Kidney (tissue), 13 donors: ENCODE measurements at regions not wholly inside any gene's neighbourhood (a gene's known extent, or its start where the extent isn't known, plus 50 kb on each side); places are given as distances from the start of the nearest gene placed in this dataset.

Source experiments
- DNase-seq, 5 donors: peaks; one replicate each; pipeline ENCODE4 v3.0.0-alpha.2; 2013 to 2020
- FAIRE-seq: peaks from 2 replicates; lab custom pipeline; 2012; peaks lifted over from hg19 to GRCh38; lab: Jason Lieb, UNC
- H3K27ac ChIP-seq, 2 donors: one replicate each; pipeline ENCODE4 v1.7.0; 2013; ENCODE audit warnings: low read depth in 2 of 2, low read length in 2 of 2, inconsistent platforms in 1 of 2
- H3K27me3 ChIP-seq: one replicate; pipeline ENCODE4 v1.7.1; 2013; ENCODE audit warnings: low read length, inconsistent platforms; ENCODE audit not compliant: control insufficient read depth, insufficient read depth
- H3K36me3 ChIP-seq, 3 donors: one replicate each; pipeline versions ENCODE4 v1.7.0 to v1.7.1; 2013; ENCODE audit warnings: low read length in 3 of 3, control low read depth in 1 of 3, inconsistent platforms in 1 of 3; ENCODE audit not compliant: insufficient read depth in 3 of 3, control insufficient read depth in 2 of 3
- H3K4me1 ChIP-seq, 3 donors: one replicate each; pipeline versions ENCODE4 v1.7.0 to v1.7.1; 2013; ENCODE audit warnings: low read length in 3 of 3, inconsistent platforms in 1 of 3, low read depth in 1 of 3; ENCODE audit not compliant: control insufficient read depth in 2 of 3, insufficient read depth in 2 of 3
- H3K4me3 ChIP-seq, 3 donors: one replicate each; pipeline versions ENCODE4 v1.7.0 to v1.8.1; 2013; ENCODE audit warnings: low read length in 3 of 3, control low read depth in 1 of 3, inconsistent platforms in 1 of 3
- H3K9ac ChIP-seq, 3 donors: one replicate each; pipeline versions ENCODE4 v1.7.0 to v1.7.1; 2013; ENCODE audit warnings: low read length in 3 of 3, control low read depth in 1 of 3, inconsistent platforms in 1 of 3
- H3K9me3 ChIP-seq, 3 donors: one replicate each; pipeline versions ENCODE4 v1.7.0 to v1.7.1; 2013; ENCODE audit warnings: low read length in 3 of 3, control low read depth in 1 of 3, inconsistent platforms in 1 of 3; ENCODE audit not compliant: control insufficient read depth in 2 of 3, insufficient read depth in 1 of 3
- CTCF ChIP-seq: IDR thresholded peaks from 3 replicates; pipeline ENCODE4 v1.5.1; 2012; ENCODE audit warnings: mild to moderate bottlenecking, moderate library complexity, borderline replicate concordance; ENCODE audit not compliant: insufficient read depth; ENCODE audit errors: extremely low read depth
- intact Hi-C: fragments of 100-400 bp; cut with DNase I; formaldehyde crosslinking; loops from one replicate; pipeline ENCODE4 v1.11.1; 2022
- donor health status: control.
- donor health status: control.
- donor health status: control.
- donor health status: control.
- donor health status: control.
- donor health status: DM: yes; HTN: yes; CAD: no.
- donor health status: Normal renal cell carcinoma (clear cell type).

GRCh38 chr11:43071338-43071737 is 240.5 kb upstream of the API5 start:
- no peak for FAIRE-seq
- Histone ChIP-seq H3K9me3 (peaks cover 0 to 2% (median 0%) of the 10 kb centered on the region in 3 donors), H3K4me1 (no peaks in the 10 kb centered on the region), H3K27ac (no peak overlapping the region), H3K27me3 (no peaks in the 10 kb centered on the region), H3K4me3 (no peak overlapping the region), H3K36me3 (no peaks in the 10 kb centered on the region), H3K9ac (no peak overlapping the region)
- no peak for TF ChIP-seq CTCF
- intact Hi-C loops, result no loop called here
- DNase-seq, result peak in 1 of 5 donors; percentile 10

DNA sequence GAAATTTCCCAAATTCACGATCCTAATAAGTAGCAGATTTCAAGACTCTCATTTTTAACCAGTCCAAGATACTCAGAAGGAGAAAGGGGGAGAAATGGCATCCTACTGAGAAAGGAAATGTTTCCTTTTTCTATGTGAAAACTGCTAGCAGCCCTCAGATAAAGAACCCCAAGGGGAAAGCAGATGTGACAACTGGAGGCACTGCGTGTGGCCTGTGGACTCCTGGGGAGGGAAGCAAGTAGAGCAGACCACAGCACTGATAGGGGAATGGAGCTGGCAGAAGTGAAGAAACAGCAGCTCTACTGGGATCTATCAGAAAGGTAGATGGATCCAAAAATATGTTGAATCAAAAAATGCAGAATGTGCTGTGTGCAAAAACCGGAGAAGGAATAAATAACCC is 239.7 kb upstream of the API5 start:
- Histone ChIP-seq H3K36me3 (no peaks in the 10 kb centered on the region), H3K27me3 (no peaks in the 10 kb centered on the region), H3K4me3 (no peak overlapping the region), H3K4me1 (no peaks in the 10 kb centered on the region), H3K9ac (no peak overlapping the region), H3K27ac (no peak overlapping the region), H3K9me3 (peaks cover 0 to 2% (median 0%) of the 10 kb centered on the region in 3 donors)
- no peak for TF ChIP-seq CTCF
- FAIRE-seq, result no peak
- DNase-seq, result no peak
- intact Hi-C loops, result no loop called here

- H3K36me3 ChIP-seq, result no peaks in the 10 kb centered on the region
- H3K4me1 ChIP-seq, result no peaks in the 10 kb centered on the region
- H3K27me3 ChIP-seq, result no peaks in the 10 kb centered on the region
- no peak for TF ChIP-seq CTCF
- DNase-seq, result no peak
- H3K9ac ChIP-seq, result no peak overlapping the region
- no peak overlapping the region for H3K4me3 ChIP-seq
- peaks cover 0 to 2% (median 0%) of the 10 kb centered on the region in 3 donors for H3K9me3 ChIP-seq
- H3K27ac ChIP-seq, result no peak overlapping the region
- no peak for FAIRE-seq
- intact Hi-C loops, result no loop called here
Measured at GRCh38 chr11:43072911-43073310, 238.9 kb upstream of the API5 start.

DNA sequence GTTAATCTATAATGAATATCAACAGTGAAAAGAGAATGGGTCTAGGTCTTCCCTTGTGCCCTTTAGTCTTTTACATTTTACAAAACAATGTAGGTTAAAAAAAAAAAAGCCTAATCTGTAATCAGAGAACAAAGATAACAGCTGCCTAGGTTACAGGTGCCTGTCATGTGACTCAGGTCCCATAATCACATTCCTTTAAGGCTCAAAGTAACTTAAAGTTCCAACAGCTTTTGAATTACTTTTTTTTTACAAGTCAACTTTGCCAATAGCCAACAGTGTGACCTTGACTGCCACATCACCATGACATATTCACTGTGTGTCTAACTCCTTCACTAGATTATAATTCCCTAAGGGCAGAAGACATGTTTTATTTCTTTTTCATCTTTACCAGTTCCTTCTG is 237.0 kb upstream of the API5 start:
- H3K4me1 ChIP-seq, result no peaks in the 10 kb centered on the region
- FAIRE-seq (no peak), DNase-seq (no peak)
- no peak for TF ChIP-seq CTCF
- no peaks in the 10 kb centered on the region for H3K27me3 ChIP-seq
- H3K9me3 ChIP-seq, result peaks cover 0 to 2% (median 0%) of the 10 kb centered on the region in 3 donors
- H3K4me3 ChIP-seq, result no peak overlapping the region
- H3K27ac ChIP-seq, result no peak overlapping the region
- no peaks in the 10 kb centered on the region for H3K36me3 ChIP-seq
- H3K9ac ChIP-seq, result no peak overlapping the region
- intact Hi-C loops, result no loop called here
